H9 (cell line): ENCODE measurements at regions not wholly inside any gene's neighbourhood (a gene's known extent, or its start where the extent isn't known, plus 50 kb on each side); places are given as distances from the start of the nearest gene placed in this dataset.

Experiments
- DNase-seq: peaks from one replicate; pipeline ENCODE4 v3.0.0-alpha.2; 2017
- H2AFZ ChIP-seq: one replicate; pipeline ENCODE4 v1.6.1; 2013; ENCODE audit warnings: mild to moderate bottlenecking, low read length, control low read depth, moderate library complexity
- H2AK5ac ChIP-seq: 2 replicates; pipeline ENCODE4 v1.6.1; 2013; ENCODE audit warnings: low read length, control low read depth, mixed read lengths; ENCODE audit not compliant: insufficient read length
- H2BK120ac ChIP-seq: one replicate; pipeline ENCODE4 v1.6.1; 2013; ENCODE audit warnings: low read depth, mild to moderate bottlenecking, low read length, control low read depth, inconsistent platforms; ENCODE audit not compliant: poor library complexity, severe bottlenecking
- H2BK12ac ChIP-seq: 2 replicates; pipeline ENCODE4 v1.6.1; 2013; ENCODE audit warnings: low read length, control low read depth, mixed read lengths, low read depth; ENCODE audit not compliant: insufficient read length
- H2BK15ac ChIP-seq: 2 replicates; pipeline ENCODE4 v1.6.1; 2013; ENCODE audit warnings: low read depth, low read length, control low read depth
- H2BK20ac ChIP-seq: one replicate; pipeline ENCODE4 v1.6.1; 2013; ENCODE audit warnings: low read depth, mild to moderate bottlenecking, low read length, control low read depth, inconsistent platforms; ENCODE audit not compliant: poor library complexity, severe bottlenecking
- H2BK5ac ChIP-seq: 2 replicates; pipeline ENCODE4 v1.6.1; 2013; ENCODE audit warnings: low read length, control low read depth, mixed read lengths; ENCODE audit not compliant: insufficient read length
- H3K14ac ChIP-seq: 2 replicates; pipeline ENCODE4 v1.6.1; 2013; ENCODE audit warnings: low read length, control low read depth; ENCODE audit not compliant: insufficient read depth
- H3K18ac ChIP-seq: 2 replicates; pipeline ENCODE4 v1.6.1; 2013; ENCODE audit warnings: low read depth, mild to moderate bottlenecking, mixed read lengths, low read length, control low read depth; ENCODE audit not compliant: insufficient read length
- H3K23ac ChIP-seq: 2 replicates; pipeline ENCODE4 v1.6.1; 2013; ENCODE audit warnings: low read length, control low read depth, mixed read lengths, low read depth; ENCODE audit not compliant: insufficient read length
- H3K23me2 ChIP-seq: 2 replicates; pipeline ENCODE4 v1.6.1; 2013; ENCODE audit warnings: low read depth, mild to moderate bottlenecking, mixed read lengths, low read length, control low read depth; ENCODE audit not compliant: insufficient read length, poor library complexity, severe bottlenecking
- H3K27ac ChIP-seq: 2 replicates; pipeline ENCODE4 v1.5.1; 2013; ENCODE audit warnings: low read length, control low read depth, mixed read lengths, low read depth; ENCODE audit not compliant: insufficient read length
- H3K27me3 ChIP-seq: 2 replicates; pipeline ENCODE4 v1.6.1; 2013; ENCODE audit warnings: low read length, control low read depth, inconsistent platforms; ENCODE audit not compliant: insufficient read depth
- H3K4ac ChIP-seq: 2 replicates; pipeline ENCODE4 v1.6.1; 2013; ENCODE audit warnings: low read depth, mild to moderate bottlenecking, control low read depth, inconsistent platforms, low read length, moderate library complexity
- H3K4me1 ChIP-seq: 2 replicates; pipeline ENCODE4 v1.6.1; 2013; ENCODE audit warnings: low read length, control low read depth, inconsistent platforms; ENCODE audit not compliant: insufficient read depth
- H3K4me2 ChIP-seq: 2 replicates; pipeline ENCODE4 v1.6.1; 2013; ENCODE audit warnings: low read length, control low read depth, mixed read lengths; ENCODE audit not compliant: insufficient read length, insufficient read depth
- H3K56ac ChIP-seq: 2 replicates; pipeline ENCODE4 v1.6.1; 2013; ENCODE audit warnings: low read depth, mild to moderate bottlenecking, mixed read lengths, low read length, control low read depth; ENCODE audit not compliant: insufficient read length
- H3K79me1 ChIP-seq: 2 replicates; pipeline ENCODE4 v1.6.1; 2013; ENCODE audit warnings: low read depth, mild to moderate bottlenecking, moderate library complexity, low read length, control low read depth, inconsistent platforms; ENCODE audit not compliant: insufficient read depth, poor library complexity, severe bottlenecking
- H3K79me2 ChIP-seq: 2 replicates; pipeline ENCODE4 v1.6.1; 2013; ENCODE audit warnings: low read length, control low read depth, inconsistent platforms; ENCODE audit not compliant: insufficient read depth
- H3K9ac ChIP-seq: 2 replicates; pipeline ENCODE4 v1.6.1; 2013; ENCODE audit warnings: low read length, control low read depth, mixed read lengths; ENCODE audit not compliant: insufficient read length; ENCODE audit errors: extremely low read depth
- H3K9me3 ChIP-seq: one replicate; pipeline ENCODE4 v1.6.1; 2013; ENCODE audit warnings: low read depth, low read length, inconsistent platforms; ENCODE audit not compliant: control insufficient read depth
- H3T11ph ChIP-seq: one replicate; pipeline ENCODE4 v1.6.1; 2013; ENCODE audit warnings: mild to moderate bottlenecking, low read length, control low read depth, inconsistent platforms
- H4K20me1 ChIP-seq: one replicate; pipeline ENCODE4 v1.6.1; 2013; ENCODE audit not compliant: control insufficient read depth, insufficient read length, insufficient read depth
- H4K5ac ChIP-seq: 2 replicates; pipeline ENCODE4 v1.6.1; 2013; ENCODE audit warnings: low read depth, mild to moderate bottlenecking, mixed read lengths, low read length, control low read depth; ENCODE audit not compliant: insufficient read length
- H4K8ac ChIP-seq: replicated peaks from 2 replicates; pipeline ENCODE4 v1.6.1; 2013; ENCODE audit warnings: low read length, control low read depth, mixed read lengths, low read depth; ENCODE audit not compliant: insufficient read length
- H4K91ac ChIP-seq: 2 replicates; pipeline ENCODE4 v1.6.1; 2013; ENCODE audit warnings: low read depth, mild to moderate bottlenecking, moderate library complexity, mixed read lengths, low read length, control low read depth; ENCODE audit not compliant: insufficient read length
- H3K27ac Mint-ChIP-seq, 3 experiments: 2 replicates in 2 of 3; 3 replicates in 1 of 3; pipeline ENCODE4 v1.8.0; 2020 to 2021; ENCODE audit warnings: mixed read lengths in 3 of 3, mild to moderate bottlenecking in 1 of 3, moderate library complexity in 1 of 3
- H3K27me3 Mint-ChIP-seq: 2 replicates; pipeline ENCODE4 v1.8.0; 2021; ENCODE audit warnings: low read depth, mild to moderate bottlenecking, moderate library complexity, mixed read lengths
- H3K36me3 Mint-ChIP-seq, 3 experiments: 2 replicates in 2 of 3; 3 replicates in 1 of 3; pipeline ENCODE4 v1.8.0; 2020 to 2021; ENCODE audit warnings: low read depth in 3 of 3, mixed read lengths in 3 of 3; ENCODE audit not compliant: insufficient read depth in 1 of 3
- H3K4me1 Mint-ChIP-seq, 2 experiments: 2 replicates each; pipeline ENCODE4 v1.8.0; 2020; ENCODE audit warnings: mixed read lengths in 2 of 2
- H3K4me3 Mint-ChIP-seq, 2 experiments: 2 replicates in 1 of 2; 3 replicates in 1 of 2; pipeline ENCODE4 v1.8.0; 2020 to 2021; ENCODE audit warnings: mild to moderate bottlenecking in 2 of 2, mixed read lengths in 2 of 2, moderate library complexity in 1 of 2
- H3K9me3 Mint-ChIP-seq, 2 experiments: 2 replicates in 1 of 2; 3 replicates in 1 of 2; pipeline ENCODE4 v1.8.0; 2020; ENCODE audit warnings: mild to moderate bottlenecking in 2 of 2, mixed read lengths in 2 of 2, moderate library complexity in 1 of 2
- WGBS: extraction: QIAGEN DNeasy Blood & Tissue Kit; methylation state at CpG from one replicate; pipeline ENCODE4 v1.1.7; 2013; ENCODE audit warnings: missing lambda C conversion rate, low lambda C conversion rate, mixed read lengths; ENCODE audit not compliant: insufficient read length; ENCODE audit errors: extremely low coverage; 5-methylcytosine and 5-hydroxymethylcytosine counted together
- TF ChIP-seq, protein P1 (sequence below): fragments of 200-600 bp; sonication (generic); conservative IDR thresholded peaks from 3 replicates; pipeline ENCODE4 v1.8.0; 2021; ENCODE audit warnings: antibody characterized with exemption, mild to moderate bottlenecking

- Histone ChIP-seq H3K4me1 (no peaks in the 10 kb centered on the region), H3K4me2 (no peak overlapping the region), H3K23ac (no peak overlapping the region), H3T11ph (no peak overlapping the region), H4K8ac (no peak overlapping the region), H3K9ac (no peak overlapping the region), H3K27ac (no peak overlapping the region), H2BK12ac (no peak overlapping the region), H3K27me3 (no peaks in the 10 kb centered on the region), H3K56ac (no peak overlapping the region), H2AFZ (no peak overlapping the region), H3K23me2 (no peaks in the 10 kb centered on the region), H3K9me3 (no peaks in the 10 kb centered on the region), H2BK5ac (no peak overlapping the region), H4K5ac (no peak overlapping the region), H2BK120ac (no peak overlapping the region), H4K91ac (no peak overlapping the region), H2BK20ac (no peak overlapping the region), H2BK15ac (no peak overlapping the region), H4K20me1 (no peaks in the 10 kb centered on the region), H3K79me1 (no peaks in the 10 kb centered on the region), H3K79me2 (no peaks in the 10 kb centered on the region), H3K14ac (no peak overlapping the region), H2AK5ac (no peak overlapping the region), H3K18ac (no peak overlapping the region), H3K4ac (no peak overlapping the region)
- Mint-ChIP-seq H3K9me3 (no peaks in the 10 kb centered on the region), H3K27ac (no peak overlapping the region), H3K27me3 (peaks cover 2% of the 10 kb centered on the region; the same call in 1 of the 2 replicates), H3K4me3 (no peak overlapping the region), H3K36me3 (no peaks in the 10 kb centered on the region; a peak in 1 of 7 replicates), H3K4me1 (peaks cover 10 to 17% of the 10 kb centered on the region in 2 experiments)
- TF ChIP-seq, protein P1, sequence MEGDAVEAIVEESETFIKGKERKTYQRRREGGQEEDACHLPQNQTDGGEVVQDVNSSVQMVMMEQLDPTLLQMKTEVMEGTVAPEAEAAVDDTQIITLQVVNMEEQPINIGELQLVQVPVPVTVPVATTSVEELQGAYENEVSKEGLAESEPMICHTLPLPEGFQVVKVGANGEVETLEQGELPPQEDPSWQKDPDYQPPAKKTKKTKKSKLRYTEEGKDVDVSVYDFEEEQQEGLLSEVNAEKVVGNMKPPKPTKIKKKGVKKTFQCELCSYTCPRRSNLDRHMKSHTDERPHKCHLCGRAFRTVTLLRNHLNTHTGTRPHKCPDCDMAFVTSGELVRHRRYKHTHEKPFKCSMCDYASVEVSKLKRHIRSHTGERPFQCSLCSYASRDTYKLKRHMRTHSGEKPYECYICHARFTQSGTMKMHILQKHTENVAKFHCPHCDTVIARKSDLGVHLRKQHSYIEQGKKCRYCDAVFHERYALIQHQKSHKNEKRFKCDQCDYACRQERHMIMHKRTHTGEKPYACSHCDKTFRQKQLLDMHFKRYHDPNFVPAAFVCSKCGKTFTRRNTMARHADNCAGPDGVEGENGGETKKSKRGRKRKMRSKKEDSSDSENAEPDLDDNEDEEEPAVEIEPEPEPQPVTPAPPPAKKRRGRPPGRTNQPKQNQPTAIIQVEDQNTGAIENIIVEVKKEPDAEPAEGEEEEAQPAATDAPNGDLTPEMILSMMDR: no peak
- no CpG with 5 or more reads among the region's 1 CpG for WGBS
- peak; percentile 18 for DNase-seq
Measured at GRCh38 chr17:6186998-6187397, 116.8 kb downstream of the WSCD1 start.
